H1 (cell line): ENCODE measurements at regions not wholly inside any gene's neighbourhood (a gene's known extent, or its start where the extent isn't known, plus 50 kb on each side); places are given as distances from the start of the nearest gene placed in this dataset.

Source experiments
- CTCF ChIA-PET: fragments of 300-600 bp; sonication (Branson Sonifier 250); formaldehyde crosslinking; loops from one replicate; lab custom pipeline; 2021; ENCODE audit not compliant: partially characterized antibody; lab: Charles Lee
- POLR2A ChIA-PET: fragments of 300-600 bp; sonication (Branson Sonifier 250); formaldehyde crosslinking; loops from one replicate; lab custom pipeline; 2021; ENCODE audit warnings: inconsistent platforms; ENCODE audit not compliant: partially characterized antibody; lab: Charles Lee
- DNase-seq, 2 experiments: peaks; one replicate each; pipeline versions ENCODE4 v3.0.0 to v3.0.0-alpha.2; 2010 to 2022; ENCODE audit warnings: low spot score in 2 of 2, low read depth in 1 of 2, mixed read lengths in 1 of 2
- FAIRE-seq: peaks from 2 replicates; lab custom pipeline; 2011; peaks lifted over from hg19 to GRCh38; lab: Jason Lieb, UNC
- H2AFZ ChIP-seq: 2 replicates; pipeline ENCODE4 v1.8.1; 2012; ENCODE audit warnings: low read length, inconsistent platforms
- H2AK5ac ChIP-seq: 2 replicates; pipeline ENCODE4 v1.6.1; 2013; ENCODE audit warnings: low read depth, low read length
- H2BK120ac ChIP-seq: replicated peaks from 2 replicates; pipeline ENCODE3; 2013; ENCODE audit warnings: low read depth, low read length, inconsistent platforms
- H2BK12ac ChIP-seq: 2 replicates; pipeline ENCODE4 v1.6.1; 2013; ENCODE audit warnings: low read depth, low read length
- H2BK15ac ChIP-seq: 2 replicates; pipeline ENCODE4 v1.6.1; 2013; ENCODE audit warnings: low read length
- H2BK20ac ChIP-seq: 2 replicates; pipeline ENCODE4 v1.6.1; 2013; ENCODE audit warnings: low read length
- H2BK5ac ChIP-seq: 2 replicates; pipeline ENCODE4 v1.6.1; 2013; ENCODE audit warnings: low read depth, low read length
- H3K14ac ChIP-seq: 2 replicates; pipeline ENCODE4 v1.6.1; 2013; ENCODE audit warnings: inconsistent platforms; ENCODE audit not compliant: insufficient read length
- H3K18ac ChIP-seq: 2 replicates; pipeline ENCODE4 v1.6.1; 2013; ENCODE audit warnings: low read length; ENCODE audit errors: extremely low read depth
- H3K23ac ChIP-seq: 2 replicates; pipeline ENCODE4 v1.6.1; 2013; ENCODE audit warnings: inconsistent platforms; ENCODE audit not compliant: insufficient read length
- H3K23me2 ChIP-seq: 2 replicates; pipeline ENCODE4 v1.6.1; 2013; ENCODE audit warnings: low read depth, low read length
- H3K27ac ChIP-seq: 2 replicates; pipeline ENCODE4 v1.6.1; 2011; ENCODE audit warnings: low read depth, low read length, inconsistent platforms
- H3K27me3 ChIP-seq, 4 experiments: replicated peaks in 1 of 4; 1 replicate in 1 of 4; 2 replicates in 3 of 4; pipeline versions ENCODE4 v1.6.1 to v1.8.1; 2011 to 2013; ENCODE audit warnings: low read length in 3 of 4, mild to moderate bottlenecking in 3 of 4, inconsistent platforms in 2 of 4, mixed read lengths in 2 of 4, moderate library complexity in 1 of 4; ENCODE audit not compliant: control insufficient read depth in 3 of 4, insufficient read depth in 3 of 4; ENCODE audit errors: extremely low read depth in 1 of 4
- H3K36me3 ChIP-seq, 4 experiments: 2 replicates each; pipeline versions ENCODE4 v1.6.1 to v1.8.1; 2011 to 2013; ENCODE audit warnings: mild to moderate bottlenecking in 4 of 4, low read length in 3 of 4, moderate library complexity in 2 of 4, control low read depth in 1 of 4, inconsistent platforms in 1 of 4; ENCODE audit not compliant: insufficient read depth in 4 of 4, control insufficient read depth in 2 of 4
- H3K4ac ChIP-seq: replicated peaks from 2 replicates; pipeline ENCODE3; 2013; ENCODE audit warnings: low read length, low read depth, mixed read lengths, inconsistent platforms; ENCODE audit not compliant: insufficient read length
- H3K4me1 ChIP-seq, 4 experiments: replicated peaks in 1 of 4; 1 replicate in 1 of 4; 2 replicates in 3 of 4; pipeline versions ENCODE4 v1.6.1 to v1.8.1; 2011 to 2013; ENCODE audit warnings: low read length in 3 of 4, inconsistent platforms in 2 of 4, mixed read lengths in 1 of 4; ENCODE audit not compliant: insufficient read depth in 4 of 4, control insufficient read depth in 3 of 4
- H3K4me2 ChIP-seq, 2 experiments: 2 replicates each; pipeline versions ENCODE4 v1.6.1 to v1.8.1; 2011 to 2013; ENCODE audit warnings: low read depth in 2 of 2, low read length in 2 of 2, control low read depth in 1 of 2, inconsistent platforms in 1 of 2, mild to moderate bottlenecking in 1 of 2; ENCODE audit not compliant: insufficient read depth in 1 of 2
- H3K4me3 ChIP-seq, 4 experiments: fragments of 200-600, 300-600 bp in 1 of 4; sonication (generic), shearing (Covaris generic), sonication (Bioruptor Twin) in 1 of 4; 2 replicates each; pipeline versions ENCODE4 v1.5.1 to v1.8.1; 2011 to 2016; ENCODE audit warnings: low read length in 4 of 4, low read depth in 3 of 4, control low read depth in 2 of 4, inconsistent platforms in 2 of 4, mild to moderate bottlenecking in 2 of 4, mixed read lengths in 1 of 4, moderate library complexity in 1 of 4; ENCODE audit not compliant: insufficient read depth in 2 of 4; ENCODE audit errors: extremely low read depth in 1 of 4
- H3K56ac ChIP-seq: replicated peaks from 2 replicates; pipeline ENCODE3; 2013; ENCODE audit warnings: low read depth, mild to moderate bottlenecking, mixed read lengths, low read length, inconsistent platforms; ENCODE audit not compliant: insufficient read length
- H3K79me1 ChIP-seq: 2 replicates; pipeline ENCODE4 v1.6.1; 2013; ENCODE audit warnings: low read depth, low read length, control low read depth
- H3K79me2 ChIP-seq, 2 experiments: 2 replicates each; pipeline versions ENCODE4 v1.6.1 to v1.8.1; 2012 to 2013; ENCODE audit warnings: low read length in 2 of 2, mild to moderate bottlenecking in 2 of 2, inconsistent platforms in 1 of 2; ENCODE audit not compliant: insufficient read depth in 2 of 2, control insufficient read depth in 1 of 2
- H3K9ac ChIP-seq, 4 experiments: replicated peaks in 1 of 4; 1 replicate in 1 of 4; 2 replicates in 3 of 4; pipeline versions ENCODE4 v1.6.1 to v1.8.1; 2011 to 2013; ENCODE audit warnings: low read depth in 3 of 4, low read length in 3 of 4, control low read depth in 2 of 4, mild to moderate bottlenecking in 2 of 4, moderate library complexity in 2 of 4, inconsistent platforms in 1 of 4; ENCODE audit errors: extremely low read depth in 1 of 4
- H3K9me3 ChIP-seq, 2 experiments: 2 replicates each; pipeline versions ENCODE4 v1.6.1 to v1.8.1; 2012 to 2013; ENCODE audit warnings: mild to moderate bottlenecking in 2 of 2, moderate library complexity in 2 of 2, control low read depth in 1 of 2, inconsistent platforms in 1 of 2, low read depth in 1 of 2, low read length in 1 of 2, mixed read lengths in 1 of 2; ENCODE audit not compliant: insufficient read depth in 2 of 2
- H4K20me1 ChIP-seq, 2 experiments: replicated peaks in 1 of 2; 2 replicates each; pipeline versions ENCODE3 to v1.8.1; 2011 to 2013; ENCODE audit warnings: inconsistent platforms in 2 of 2, low read length in 2 of 2, mild to moderate bottlenecking in 1 of 2; ENCODE audit not compliant: insufficient read depth in 2 of 2, control insufficient read depth in 1 of 2
- H4K5ac ChIP-seq: 2 replicates; pipeline ENCODE4 v1.6.1; 2013; ENCODE audit warnings: low read length, low read depth, mixed read lengths, inconsistent platforms; ENCODE audit not compliant: insufficient read length
- H4K8ac ChIP-seq: 2 replicates; pipeline ENCODE4 v1.8.0; 2013; ENCODE audit warnings: mild to moderate bottlenecking, moderate library complexity, low read length, inconsistent platforms; ENCODE audit not compliant: insufficient read depth; ENCODE audit errors: extremely low read depth
- H4K91ac ChIP-seq: replicated peaks from 2 replicates; pipeline ENCODE3; 2013; ENCODE audit warnings: low read length, mixed read lengths, inconsistent platforms; ENCODE audit not compliant: insufficient read length
- ATF3 ChIP-seq: IDR thresholded peaks from 2 replicates; pipeline ENCODE4 v1.6.1; 2011; ENCODE audit warnings: low read depth, mild to moderate bottlenecking, low read length; ENCODE audit not compliant: insufficient read depth
- CHD2 ChIP-seq: IDR thresholded peaks from 2 replicates; pipeline ENCODE4 v1.6.1; 2012; ENCODE audit warnings: low read length, improper control_type of control experiment
- EP300 ChIP-seq, 2 experiments: IDR thresholded peaks; 1 replicate in 1 of 2; 2 replicates in 1 of 2; pipeline ENCODE4 v1.6.1; 2011 to 2012; ENCODE audit warnings: low read depth in 2 of 2, low read length in 2 of 2, mild to moderate bottlenecking in 2 of 2, borderline replicate concordance in 1 of 2, inconsistent platforms in 1 of 2, moderate library complexity in 1 of 2
- SP1 ChIP-seq: IDR thresholded peaks from 2 replicates; pipeline ENCODE4 v1.6.1; 2011; ENCODE audit warnings: low read depth, low read length
- ZNF274 ChIP-seq: IDR thresholded peaks from 2 replicates; pipeline ENCODE4 v1.7.0; 2012; ENCODE audit warnings: low read length, borderline replicate concordance; ENCODE audit errors: extremely low read depth
- WGBS, 2 experiments: shearing (Covaris generic) in 1 of 2; methylation state at CpG; one replicate each; pipeline versions ENCODE4 v1.1.6 to v1.1.7; 2013 to 2015; ENCODE audit warnings: low lambda C conversion rate in 2 of 2, mixed read lengths in 2 of 2, inconsistent platforms in 1 of 2, low coverage in 1 of 2, missing lambda C conversion rate in 1 of 2; ENCODE audit not compliant: insufficient replicate concordance in 2 of 2, insufficient coverage in 1 of 2, insufficient read length in 1 of 2; ENCODE audit errors: extremely low coverage in 1 of 2, missing lambda C conversion rate in 1 of 2; 5-methylcytosine and 5-hydroxymethylcytosine counted together

DNA sequence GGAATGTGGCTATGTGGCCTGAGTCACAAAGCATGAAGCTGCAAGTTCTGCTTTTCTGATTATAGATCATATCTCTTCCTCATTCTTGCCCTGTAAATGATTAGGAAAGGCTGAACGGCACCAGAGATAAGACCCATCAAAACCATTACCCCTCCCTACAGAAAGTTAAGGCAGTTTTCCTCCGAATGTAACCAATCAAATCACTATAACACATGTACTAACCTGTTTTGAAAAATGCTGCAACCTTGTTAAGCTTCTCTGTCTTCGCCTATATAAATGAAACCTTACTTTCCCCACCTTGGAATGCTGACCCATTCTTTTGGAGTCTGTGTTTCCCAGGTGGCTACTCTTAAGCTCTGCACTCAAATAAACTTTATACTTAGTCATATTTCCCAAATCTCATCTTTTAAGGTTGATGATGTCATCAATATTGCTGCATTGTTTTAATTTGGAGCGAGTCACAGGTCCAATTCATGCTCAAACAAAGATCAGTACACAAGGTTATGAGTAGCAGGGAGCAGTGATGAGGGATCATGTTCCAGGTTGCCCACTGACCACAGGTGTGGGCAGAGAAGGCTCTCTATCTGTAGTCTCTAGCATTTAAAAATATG lies 662.3 kb downstream of the IRS1 start:
- Histone ChIP-seq H3K4me3 (no peak overlapping the region), H3K4ac (no peak overlapping the region), H3K36me3 (no peaks in the 10 kb centered on the region), H4K8ac (no peak overlapping the region), H2BK5ac (no peak overlapping the region), H3K79me2 (no peaks in the 10 kb centered on the region), H3K23me2 (no peaks in the 10 kb centered on the region), H3K4me1 (peaks cover 0 to 3% (median 1%) of the 10 kb centered on the region in 4 experiments; a peak in 2 of 7 replicates), H3K9me3 (no peaks in the 10 kb centered on the region), H2BK12ac (no peak overlapping the region), H2BK120ac (no peak overlapping the region), H3K27ac (no peak overlapping the region), H3K79me1 (no peaks in the 10 kb centered on the region), H3K23ac (no peak overlapping the region), H2BK15ac (no peak overlapping the region), H3K14ac (no peak overlapping the region), H3K18ac (no peak overlapping the region), H3K4me2 (no peak overlapping the region), H3K27me3 (no peaks in the 10 kb centered on the region), H2AK5ac (no peak overlapping the region), H3K56ac (no peak overlapping the region), H3K9ac (no peak overlapping the region), H4K20me1 (no peaks in the 10 kb centered on the region), H2BK20ac (no peak overlapping the region), H4K91ac (no peak overlapping the region), H4K5ac (no peak overlapping the region), H2AFZ (no peak overlapping the region)
- ChIA-PET CTCF (no interaction called here), POLR2A (no interaction called here)
- WGBS, 2 experiments, result 90% methylated on average over 4 of the region's 4 CpGs; no CpG with 5 or more reads in 1 of the 2 experiments
- DNase-seq (no peak), FAIRE-seq (no peak)
- TF ChIP-seq ATF3, result no peak
- no peak for TF ChIP-seq EP300 (IDR thresholded peaks at IDR 0.05; ENCODE audit: borderline replicate concordance in 1 of 2, low read depth in 2 of 2, low read length in 2 of 2)
- no peak for TF ChIP-seq CHD2
- no peak for TF ChIP-seq SP1
- no peak for TF ChIP-seq ZNF274
